ENCODE measurements at regions not wholly inside any gene's neighbourhood (a gene's known extent, or its start where the extent isn't known, plus 50 kb on each side); places are given as distances from the start of the nearest gene placed in this dataset.
A peak's percentile ranks its signal among the peaks of the same experiment; 100 is the strongest.

DNA sequence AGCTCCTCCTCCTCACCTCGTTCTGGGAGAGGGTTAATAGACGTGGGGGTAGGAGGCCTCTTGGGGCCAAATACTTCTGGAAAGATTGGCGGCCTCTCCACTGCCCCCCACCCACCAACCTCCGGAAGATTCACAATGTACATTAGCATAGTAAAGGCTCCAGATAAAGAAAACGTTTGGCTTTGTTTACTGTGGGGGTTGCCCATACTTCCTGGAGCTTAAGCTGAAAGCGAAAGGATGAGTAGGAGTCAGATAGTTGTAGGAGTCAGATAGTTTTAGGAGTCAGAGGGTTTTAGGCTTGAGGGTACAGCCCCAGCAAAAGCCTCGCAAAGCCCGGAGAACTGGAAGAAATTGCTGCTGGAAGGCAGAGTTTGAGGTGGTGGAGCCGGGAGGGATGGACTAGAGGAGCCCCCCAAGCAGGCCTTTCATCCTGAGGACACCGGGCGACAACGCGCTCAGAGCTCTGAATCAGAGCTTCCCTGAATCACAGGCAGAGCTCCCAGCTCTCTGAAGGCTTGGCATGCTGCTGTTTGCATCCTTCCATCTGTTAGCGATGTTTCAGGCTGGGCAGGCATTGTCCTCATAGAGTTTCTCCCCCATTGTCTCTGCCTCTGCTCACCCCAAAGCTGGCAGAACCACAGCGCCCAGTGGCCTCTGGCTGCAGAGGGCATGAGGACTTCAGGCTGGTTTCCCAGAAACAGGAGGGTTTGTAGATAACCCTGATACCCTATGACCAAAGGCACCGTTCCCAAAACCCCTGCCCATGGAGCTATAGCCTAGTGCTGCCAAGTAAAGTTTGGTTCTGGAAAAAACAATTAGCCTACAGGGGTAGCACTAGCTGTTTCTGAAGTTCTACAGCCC lies 280.7 kb downstream of the BCOR start:
- Histone ChIP-seq H3K27ac (peak overlapping the region in 1 of 4 donors; percentile 16), H3K36me3 (no peaks in the 10 kb centered on the region), H3K9me3 (no peaks in the 10 kb centered on the region), H3K27me3 (peaks cover 20% of the 10 kb centered on the region), H3K4me1 (peaks cover 0 to 14% (median 0%) of the 10 kb centered on the region in 4 donors), H3K4me3 (no peak overlapping the region)
- no peak for TF ChIP-seq POLR2AphosphoS5 (IDR thresholded peaks at IDR 0.05)
- TF ChIP-seq, protein P1, sequence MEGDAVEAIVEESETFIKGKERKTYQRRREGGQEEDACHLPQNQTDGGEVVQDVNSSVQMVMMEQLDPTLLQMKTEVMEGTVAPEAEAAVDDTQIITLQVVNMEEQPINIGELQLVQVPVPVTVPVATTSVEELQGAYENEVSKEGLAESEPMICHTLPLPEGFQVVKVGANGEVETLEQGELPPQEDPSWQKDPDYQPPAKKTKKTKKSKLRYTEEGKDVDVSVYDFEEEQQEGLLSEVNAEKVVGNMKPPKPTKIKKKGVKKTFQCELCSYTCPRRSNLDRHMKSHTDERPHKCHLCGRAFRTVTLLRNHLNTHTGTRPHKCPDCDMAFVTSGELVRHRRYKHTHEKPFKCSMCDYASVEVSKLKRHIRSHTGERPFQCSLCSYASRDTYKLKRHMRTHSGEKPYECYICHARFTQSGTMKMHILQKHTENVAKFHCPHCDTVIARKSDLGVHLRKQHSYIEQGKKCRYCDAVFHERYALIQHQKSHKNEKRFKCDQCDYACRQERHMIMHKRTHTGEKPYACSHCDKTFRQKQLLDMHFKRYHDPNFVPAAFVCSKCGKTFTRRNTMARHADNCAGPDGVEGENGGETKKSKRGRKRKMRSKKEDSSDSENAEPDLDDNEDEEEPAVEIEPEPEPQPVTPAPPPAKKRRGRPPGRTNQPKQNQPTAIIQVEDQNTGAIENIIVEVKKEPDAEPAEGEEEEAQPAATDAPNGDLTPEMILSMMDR (IDR thresholded peaks at IDR 0.05), result no peak
- TF ChIP-seq POLR2A (IDR thresholded peaks at IDR 0.05), result no peak
- TF ChIP-seq EP300 (IDR thresholded peaks at IDR 0.05; ENCODE audit: low read depth), result no peak
- in situ Hi-C loops (cut with MboI; ENCODE audit: low pct_ligation_motif_present in 1 of 4, low pct_unique_long_range_greater_than_20kb in 1 of 4, low sequenced_read_pairs in 3 of 4) (no loop called here), intact Hi-C loops (cut with DNase I; ENCODE audit: low total_unique reads) (no loop called here)
- WGBS, 2 donors (ENCODE audit: low coverage in 1 of 2), result 48% methylated on average over 16 of the region's 16 CpGs; no CpG with 5 or more reads in 1 of the 2 donors
- no peak for DNase-seq

DNA sequence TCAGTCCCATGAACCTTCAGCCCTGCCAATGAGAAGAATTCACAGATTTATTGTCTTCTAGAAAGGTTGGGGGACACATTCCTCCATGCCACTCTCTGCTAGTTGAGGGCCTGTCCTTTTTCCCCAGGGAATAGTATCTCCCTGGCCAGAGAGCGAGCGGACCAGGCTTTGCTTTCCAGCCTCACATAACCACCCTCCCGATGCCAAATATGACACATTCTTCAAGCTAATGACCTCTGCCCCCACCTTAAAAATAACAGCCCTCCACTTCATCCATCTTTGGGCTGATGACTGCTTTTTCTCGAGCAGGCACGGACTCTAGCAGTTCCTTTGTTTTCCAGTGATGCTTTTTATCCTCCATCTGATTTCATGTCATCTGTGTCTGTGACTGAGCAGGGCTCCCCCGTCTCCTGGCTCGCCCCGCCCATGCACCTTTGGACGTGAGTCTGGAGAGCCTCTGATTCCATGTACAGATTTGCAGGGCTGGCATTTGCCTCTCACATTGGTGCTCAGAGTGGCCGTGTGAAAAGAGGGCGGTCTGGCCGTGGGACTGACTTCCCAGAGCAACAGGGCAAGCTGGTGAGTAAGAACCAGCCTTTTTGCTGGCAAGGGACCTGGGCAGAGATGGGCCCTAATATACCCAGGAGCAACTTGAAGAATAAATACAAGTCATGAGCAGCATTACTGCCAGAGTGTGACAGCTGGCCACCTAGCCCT lies 279.8 kb downstream of the BCOR start:
- Histone ChIP-seq H3K9me3 (no peaks in the 10 kb centered on the region), H3K4me3 (no peak overlapping the region), H3K27me3 (peaks cover 20% of the 10 kb centered on the region), H3K4me1 (peaks cover 0 to 14% (median 0%) of the 10 kb centered on the region in 4 donors), H3K27ac (no peak overlapping the region), H3K36me3 (no peaks in the 10 kb centered on the region)
- TF ChIP-seq POLR2AphosphoS5 (IDR thresholded peaks at IDR 0.05) (no peak), POLR2A (IDR thresholded peaks at IDR 0.05) (no peak), EP300 (IDR thresholded peaks at IDR 0.05; ENCODE audit: low read depth) (no peak)
- TF ChIP-seq, protein P1 (IDR thresholded peaks at IDR 0.05), result no peak
- 61% methylated on average over 12 of the region's 12 CpGs; no CpG with 5 or more reads in 1 of the 2 donors for WGBS, 2 donors (ENCODE audit: low coverage in 1 of 2)
- intact Hi-C loops (cut with DNase I; ENCODE audit: low total_unique reads), result no loop called here
- no peak for DNase-seq
- in situ Hi-C loops (cut with MboI; ENCODE audit: low pct_ligation_motif_present in 1 of 4, low pct_unique_long_range_greater_than_20kb in 1 of 4, low sequenced_read_pairs in 3 of 4), result no loop called here

DNA sequence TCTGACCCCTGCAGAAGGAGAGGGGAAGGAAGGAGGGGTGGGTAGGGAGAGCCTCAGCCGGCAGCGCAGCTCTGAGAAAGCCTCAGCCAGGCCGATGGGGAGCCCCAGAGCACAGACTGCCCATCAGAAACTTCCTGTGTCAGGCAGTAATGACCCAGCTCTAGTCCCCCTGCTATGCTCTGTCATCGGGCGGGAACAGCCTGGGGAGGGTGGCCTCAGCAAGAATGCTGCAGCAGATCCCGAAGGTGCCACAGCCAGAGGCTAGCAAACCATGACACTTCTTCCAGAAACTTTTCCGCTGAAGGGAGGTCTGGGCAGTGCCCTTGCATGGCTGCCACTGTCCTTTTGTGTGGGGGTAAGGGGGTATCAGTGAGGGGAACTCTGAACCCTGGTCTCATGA lies 279.0 kb downstream of the BCOR start:
- peaks cover 20% of the 10 kb centered on the region for H3K27me3 ChIP-seq
- in situ Hi-C loops (cut with MboI; ENCODE audit: low pct_ligation_motif_present in 1 of 4, low pct_unique_long_range_greater_than_20kb in 1 of 4, low sequenced_read_pairs in 3 of 4) (no loop called here), intact Hi-C loops (cut with DNase I; ENCODE audit: low total_unique reads) (no loop called here)
- peaks cover 0 to 14% (median 0%) of the 10 kb centered on the region in 4 donors for H3K4me1 ChIP-seq
- H3K9me3 ChIP-seq, result no peaks in the 10 kb centered on the region
- WGBS, 2 donors (ENCODE audit: low coverage in 1 of 2), result 65% methylated on average over 6 of the region's 7 CpGs; no CpG with 5 or more reads in 1 of the 2 donors
- no peak for DNase-seq
- TF ChIP-seq EP300 (IDR thresholded peaks at IDR 0.05; ENCODE audit: low read depth) (no peak), POLR2AphosphoS5 (IDR thresholded peaks at IDR 0.05) (no peak), POLR2A (IDR thresholded peaks at IDR 0.05) (no peak)
- TF ChIP-seq, protein P1 (IDR thresholded peaks at IDR 0.05), result no peak
- no peaks in the 10 kb centered on the region for H3K36me3 ChIP-seq
- no peak overlapping the region for H3K27ac ChIP-seq
- H3K4me3 ChIP-seq, result no peak overlapping the region

Data from transverse colon (tissue), 4 donors.